Neural cell (in vitro differentiated cells): ENCODE measurements at regions not wholly inside any gene's neighbourhood (a gene's known extent, or its start where the extent isn't known, plus 50 kb on each side); places are given as distances from the start of the nearest gene placed in this dataset.
"Not testable (repeated sequence)": the region's sequence is repeated elsewhere in the genome, so short reads cannot be mapped to it uniquely, and the experiment has no call there.

Source experiments
- H2AFZ ChIP-seq: fragments of 200-600, 300-800 bp; sonication (generic), shearing (Covaris generic); 2 replicates; pipeline ENCODE4 v1.6.0; 2014; ENCODE audit warnings: low read depth, mild to moderate bottlenecking, antibody characterized with exemption, low read length, moderate library complexity
- H3F3A ChIP-seq: fragments of 200-600 bp; shearing (Covaris generic); 2 replicates; pipeline ENCODE4 v1.6.1; 2016; ENCODE audit warnings: mild to moderate bottlenecking, moderate library complexity, mixed read lengths, antibody characterized with exemption, low read length; ENCODE audit not compliant: insufficient read depth, poor library complexity, severe bottlenecking
- H3K27ac ChIP-seq: fragments of 200-600, 300-800 bp; sonication (generic), shearing (Covaris generic); 2 replicates; pipeline ENCODE4 v1.5.1; 2014; ENCODE audit warnings: mild to moderate bottlenecking, low read length, moderate library complexity
- H3K27me3 ChIP-seq: fragments of 300-800, 200-600 bp; sonication (generic), shearing (Covaris generic); 2 replicates; pipeline ENCODE4 v1.6.0; 2014; ENCODE audit warnings: mild to moderate bottlenecking, low read depth, low read length, moderate library complexity; ENCODE audit not compliant: insufficient read depth
- H3K36me3 ChIP-seq: fragments of 300-800, 200-600 bp; sonication (generic), shearing (Covaris generic); 2 replicates; pipeline ENCODE4 v1.5.1; 2014; ENCODE audit warnings: mild to moderate bottlenecking, antibody characterized with exemption, low read length, moderate library complexity; ENCODE audit not compliant: insufficient read depth
- H3K4me2 ChIP-seq: fragments of 300-800, 200-600 bp; sonication (generic), shearing (Covaris generic); 2 replicates; pipeline ENCODE4 v1.6.0; 2014; ENCODE audit warnings: mild to moderate bottlenecking, low read length
- H3K4me3 ChIP-seq: fragments of 300-800, 200-600 bp; sonication (generic), shearing (Covaris generic); 2 replicates; pipeline ENCODE4 v1.5.1; 2014; ENCODE audit warnings: mild to moderate bottlenecking, low read length, moderate library complexity
- H3K79me2 ChIP-seq: fragments of 200-600 bp; shearing (Covaris generic); replicated peaks from 2 replicates; pipeline ENCODE4 v1.6.0; 2014; ENCODE audit warnings: mild to moderate bottlenecking, low read length, moderate library complexity; ENCODE audit not compliant: insufficient read depth
- H3K9ac ChIP-seq: fragments of 300-800, 200-600 bp; sonication (generic), shearing (Covaris generic); 2 replicates; pipeline ENCODE4 v1.6.1; 2016; ENCODE audit warnings: mild to moderate bottlenecking, low read length, mixed read lengths
- H3K9me2 ChIP-seq: fragments of 200-600 bp; shearing (Covaris generic); 2 replicates; pipeline ENCODE4 v1.6.1; 2016; ENCODE audit warnings: mild to moderate bottlenecking, low read length, mixed read lengths; ENCODE audit not compliant: insufficient read depth
- H3K9me3 ChIP-seq: fragments of 200-600, 300-800 bp; sonication (generic), shearing (Covaris generic); 2 replicates; pipeline ENCODE4 v1.6.1; 2016; ENCODE audit warnings: mild to moderate bottlenecking, mixed run types, low read length, moderate library complexity, mixed read lengths
- H4K20me1 ChIP-seq: fragments of 200-600 bp; shearing (Covaris generic); 2 replicates; pipeline ENCODE4 v1.6.1; 2016; ENCODE audit warnings: mild to moderate bottlenecking, mixed run types; ENCODE audit not compliant: insufficient read depth
- EP300 ChIP-seq: fragments of 450-650 bp; conservative IDR thresholded peaks from 2 replicates; pipeline ENCODE4 v1.6.1; 2014; ENCODE audit warnings: antibody characterized with exemption, mild to moderate bottlenecking, moderate library complexity; ENCODE audit not compliant: poor library complexity, severe bottlenecking
- MXI1 ChIP-seq: fragments of 450-650 bp; conservative IDR thresholded peaks from 2 replicates; pipeline ENCODE4 v1.6.1; 2014; ENCODE audit warnings: antibody characterized with exemption, mild to moderate bottlenecking; ENCODE audit not compliant: poor library complexity, severe bottlenecking
- POLR2AphosphoS5 ChIP-seq: IDR thresholded peaks from 2 replicates; pipeline ENCODE4 v1.6.1; 2012
- RAD21 ChIP-seq: fragments of 450-650 bp; conservative IDR thresholded peaks from 2 replicates; pipeline ENCODE4 v1.6.1; 2014; ENCODE audit warnings: antibody characterized with exemption, mild to moderate bottlenecking, moderate library complexity
- TAF1 ChIP-seq: IDR thresholded peaks from 2 replicates; pipeline ENCODE4 v1.6.1; 2012; ENCODE audit warnings: low read depth
- TF ChIP-seq, protein P1 (sequence below): IDR thresholded peaks from 2 replicates; pipeline ENCODE4 v1.6.1; 2012; ENCODE audit warnings: borderline replicate concordance
- TF ChIP-seq, protein P2 (sequence below): fragments of 450-650 bp; IDR thresholded peaks from 2 replicates; pipeline ENCODE4 v1.5.1; 2014; ENCODE audit warnings: antibody characterized with exemption, mild to moderate bottlenecking, moderate library complexity; ENCODE audit not compliant: poor library complexity, severe bottlenecking

DNA sequence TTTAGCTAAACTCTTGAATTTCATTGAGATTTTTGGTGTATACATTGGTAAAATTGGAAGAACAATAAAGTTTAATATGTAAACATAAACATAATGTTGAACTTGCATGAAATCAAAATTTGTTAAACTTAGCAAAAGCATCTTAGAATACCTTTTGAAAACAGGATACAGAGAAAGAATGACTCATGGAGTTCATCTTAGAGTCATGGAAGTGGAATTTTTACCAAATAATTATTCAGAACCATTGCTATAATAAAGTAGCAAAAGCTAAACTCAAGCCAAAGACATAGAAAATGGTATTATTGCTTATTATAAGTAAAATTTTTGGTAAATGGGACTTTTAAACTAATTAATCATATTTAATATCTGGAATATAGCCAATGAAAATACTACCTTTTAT, 841.6 kb upstream of the SLC39A10 start:
- H3K27me3 ChIP-seq: no peaks in the 10 kb centered on the region
- H3K79me2 ChIP-seq: no peaks in the 10 kb centered on the region
- H3K36me3 ChIP-seq: no peaks in the 10 kb centered on the region
- H3K4me2 ChIP-seq: no peak overlapping the region
- H4K20me1 ChIP-seq: no peaks in the 10 kb centered on the region
- no peak overlapping the region for H3K9ac ChIP-seq
- no peaks in the 10 kb centered on the region for H3F3A ChIP-seq
- no peak overlapping the region for H3K4me3 ChIP-seq
- no peaks in the 10 kb centered on the region for H3K9me3 ChIP-seq
- no peak overlapping the region for H2AFZ ChIP-seq
- no peak overlapping the region for H3K27ac ChIP-seq
- TF ChIP-seq POLR2AphosphoS5 (no peak), MXI1 (no peak), EP300 (no peak), RAD21 (no peak), TAF1 (no peak)
- TF ChIP-seq, protein P1, sequence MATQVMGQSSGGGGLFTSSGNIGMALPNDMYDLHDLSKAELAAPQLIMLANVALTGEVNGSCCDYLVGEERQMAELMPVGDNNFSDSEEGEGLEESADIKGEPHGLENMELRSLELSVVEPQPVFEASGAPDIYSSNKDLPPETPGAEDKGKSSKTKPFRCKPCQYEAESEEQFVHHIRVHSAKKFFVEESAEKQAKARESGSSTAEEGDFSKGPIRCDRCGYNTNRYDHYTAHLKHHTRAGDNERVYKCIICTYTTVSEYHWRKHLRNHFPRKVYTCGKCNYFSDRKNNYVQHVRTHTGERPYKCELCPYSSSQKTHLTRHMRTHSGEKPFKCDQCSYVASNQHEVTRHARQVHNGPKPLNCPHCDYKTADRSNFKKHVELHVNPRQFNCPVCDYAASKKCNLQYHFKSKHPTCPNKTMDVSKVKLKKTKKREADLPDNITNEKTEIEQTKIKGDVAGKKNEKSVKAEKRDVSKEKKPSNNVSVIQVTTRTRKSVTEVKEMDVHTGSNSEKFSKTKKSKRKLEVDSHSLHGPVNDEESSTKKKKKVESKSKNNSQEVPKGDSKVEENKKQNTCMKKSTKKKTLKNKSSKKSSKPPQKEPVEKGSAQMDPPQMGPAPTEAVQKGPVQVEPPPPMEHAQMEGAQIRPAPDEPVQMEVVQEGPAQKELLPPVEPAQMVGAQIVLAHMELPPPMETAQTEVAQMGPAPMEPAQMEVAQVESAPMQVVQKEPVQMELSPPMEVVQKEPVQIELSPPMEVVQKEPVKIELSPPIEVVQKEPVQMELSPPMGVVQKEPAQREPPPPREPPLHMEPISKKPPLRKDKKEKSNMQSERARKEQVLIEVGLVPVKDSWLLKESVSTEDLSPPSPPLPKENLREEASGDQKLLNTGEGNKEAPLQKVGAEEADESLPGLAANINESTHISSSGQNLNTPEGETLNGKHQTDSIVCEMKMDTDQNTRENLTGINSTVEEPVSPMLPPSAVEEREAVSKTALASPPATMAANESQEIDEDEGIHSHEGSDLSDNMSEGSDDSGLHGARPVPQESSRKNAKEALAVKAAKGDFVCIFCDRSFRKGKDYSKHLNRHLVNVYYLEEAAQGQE: no peak
- TF ChIP-seq, protein P2, sequence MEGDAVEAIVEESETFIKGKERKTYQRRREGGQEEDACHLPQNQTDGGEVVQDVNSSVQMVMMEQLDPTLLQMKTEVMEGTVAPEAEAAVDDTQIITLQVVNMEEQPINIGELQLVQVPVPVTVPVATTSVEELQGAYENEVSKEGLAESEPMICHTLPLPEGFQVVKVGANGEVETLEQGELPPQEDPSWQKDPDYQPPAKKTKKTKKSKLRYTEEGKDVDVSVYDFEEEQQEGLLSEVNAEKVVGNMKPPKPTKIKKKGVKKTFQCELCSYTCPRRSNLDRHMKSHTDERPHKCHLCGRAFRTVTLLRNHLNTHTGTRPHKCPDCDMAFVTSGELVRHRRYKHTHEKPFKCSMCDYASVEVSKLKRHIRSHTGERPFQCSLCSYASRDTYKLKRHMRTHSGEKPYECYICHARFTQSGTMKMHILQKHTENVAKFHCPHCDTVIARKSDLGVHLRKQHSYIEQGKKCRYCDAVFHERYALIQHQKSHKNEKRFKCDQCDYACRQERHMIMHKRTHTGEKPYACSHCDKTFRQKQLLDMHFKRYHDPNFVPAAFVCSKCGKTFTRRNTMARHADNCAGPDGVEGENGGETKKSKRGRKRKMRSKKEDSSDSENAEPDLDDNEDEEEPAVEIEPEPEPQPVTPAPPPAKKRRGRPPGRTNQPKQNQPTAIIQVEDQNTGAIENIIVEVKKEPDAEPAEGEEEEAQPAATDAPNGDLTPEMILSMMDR: no peak
- no peaks in the 10 kb centered on the region for H3K9me2 ChIP-seq

DNA sequence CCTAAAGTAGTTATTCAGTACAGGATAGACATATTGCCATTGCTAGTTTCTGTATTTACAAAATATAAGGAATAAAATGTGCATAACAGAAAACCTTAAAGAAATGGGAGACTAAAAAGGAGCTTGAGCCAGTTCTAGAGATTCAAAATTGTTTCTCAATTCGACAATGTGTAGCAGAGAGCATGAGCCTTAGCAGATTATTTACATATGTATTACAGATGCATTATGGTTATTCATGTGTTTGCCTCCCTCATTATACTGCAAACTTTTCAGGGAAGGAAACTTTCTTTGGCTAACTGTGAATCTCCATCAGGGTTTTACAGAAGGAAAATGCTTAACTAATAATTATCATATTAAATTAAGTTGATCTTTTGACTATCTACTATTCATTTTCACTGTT, 854.4 kb upstream of the SLC39A10 start:
- H3K9me3 ChIP-seq: no peaks in the 10 kb centered on the region
- no peaks in the 10 kb centered on the region for H4K20me1 ChIP-seq
- no peaks in the 10 kb centered on the region for H3K79me2 ChIP-seq
- no peak overlapping the region for H3K4me3 ChIP-seq
- TF ChIP-seq RAD21: no peak
- TF ChIP-seq TAF1: no peak
- no peak overlapping the region for H2AFZ ChIP-seq
- no peaks in the 10 kb centered on the region for H3K9me2 ChIP-seq
- no peak overlapping the region for H3K9ac ChIP-seq
- H3K4me2 ChIP-seq: no peak overlapping the region
- no peaks in the 10 kb centered on the region for H3K27me3 ChIP-seq
- H3F3A ChIP-seq: no peaks in the 10 kb centered on the region
- H3K27ac ChIP-seq: no peak overlapping the region
- no peaks in the 10 kb centered on the region for H3K36me3 ChIP-seq

DNA sequence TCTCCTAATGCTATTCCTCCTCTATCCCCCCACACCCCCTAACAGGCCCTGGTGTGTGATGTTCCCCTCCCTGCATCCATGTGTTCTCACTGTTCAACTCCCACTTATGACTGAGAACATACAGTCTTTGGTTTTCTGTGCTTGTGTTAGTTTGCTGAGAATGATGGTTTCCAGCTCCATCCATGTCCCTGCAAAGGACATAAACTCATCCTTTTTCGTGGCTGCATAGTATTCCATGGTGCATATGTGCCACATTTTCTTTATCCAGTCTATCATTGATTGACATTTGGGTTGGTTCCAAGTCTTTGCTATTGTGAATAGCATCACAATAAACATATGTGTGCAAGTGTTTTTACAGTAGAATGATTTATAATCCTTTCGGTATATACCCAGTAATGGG, 870.0 kb upstream of the SLC39A10 start:
- not testable (repeated sequence) for H3K27me3 ChIP-seq, H2AFZ ChIP-seq, H3K79me2 ChIP-seq, H3K27ac ChIP-seq, H3F3A ChIP-seq, H3K9ac ChIP-seq, H3K9me2 ChIP-seq, H3K4me3 ChIP-seq, H3K36me3 ChIP-seq, H3K4me2 ChIP-seq, H3K9me3 ChIP-seq, H4K20me1 ChIP-seq

DNA sequence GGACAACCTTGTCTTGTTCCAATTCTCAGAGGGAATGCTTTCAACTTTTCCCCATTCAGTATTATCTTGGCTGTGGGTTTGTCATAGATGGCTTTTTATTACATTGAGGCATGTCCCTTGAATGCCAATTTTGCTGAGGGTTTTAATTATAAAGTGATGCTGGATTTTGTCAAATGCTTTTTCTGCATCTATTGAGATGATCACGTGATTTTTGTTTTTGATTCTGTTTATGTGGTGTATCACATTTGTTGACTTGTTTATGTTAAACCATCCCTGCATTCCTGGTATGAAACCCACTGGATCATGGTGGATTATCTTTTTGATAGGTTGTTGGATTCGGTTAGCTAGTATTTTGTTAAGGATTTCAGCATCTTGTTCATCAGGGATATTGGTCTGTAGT, 885.6 kb upstream of the SLC39A10 start:
- not testable (repeated sequence) for H3F3A ChIP-seq, H3K36me3 ChIP-seq, H3K4me2 ChIP-seq, H3K79me2 ChIP-seq, H3K4me3 ChIP-seq, H3K27ac ChIP-seq, H3K9ac ChIP-seq, H2AFZ ChIP-seq, H3K27me3 ChIP-seq, H3K9me3 ChIP-seq, H4K20me1 ChIP-seq, H3K9me2 ChIP-seq
